ENCODE measurements at regions not wholly inside any gene's neighbourhood (a gene's known extent, or its start where the extent isn't known, plus 50 kb on each side); places are given as distances from the start of the nearest gene placed in this dataset.
"Not testable (repeated sequence)": the region's sequence is repeated elsewhere in the genome, so short reads cannot be mapped to it uniquely, and the experiment has no call there.

DNA sequence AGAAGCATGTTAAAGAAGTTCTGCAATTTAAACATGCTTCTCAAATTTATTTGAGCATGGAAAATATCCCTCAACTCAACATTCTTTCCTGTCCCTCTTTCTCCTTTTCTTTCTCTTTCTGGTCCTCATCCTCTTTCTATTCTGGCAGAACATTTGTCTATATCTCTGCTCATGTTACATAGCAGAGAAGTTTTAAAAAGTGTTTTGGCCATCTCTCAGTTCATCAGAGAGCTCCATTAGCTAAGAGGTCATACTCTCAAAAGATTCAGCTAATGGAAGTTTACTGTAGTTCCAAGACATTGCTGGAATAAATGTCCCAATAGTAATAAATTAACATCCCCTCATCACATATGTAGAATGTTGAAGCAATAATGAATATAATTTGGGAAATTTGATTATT lies 53.5 kb downstream of the XCL2 start:
- no peak for DNase-seq

GRCh38 chr1:168488138-168488537 lies 55.7 kb downstream of the XCL2 start:
- DNase-seq: no peak

GRCh38 chr1:168486820-168487219 lies 57.0 kb downstream of the XCL2 start:
- DNase-seq: not testable (repeated sequence)

DNA sequence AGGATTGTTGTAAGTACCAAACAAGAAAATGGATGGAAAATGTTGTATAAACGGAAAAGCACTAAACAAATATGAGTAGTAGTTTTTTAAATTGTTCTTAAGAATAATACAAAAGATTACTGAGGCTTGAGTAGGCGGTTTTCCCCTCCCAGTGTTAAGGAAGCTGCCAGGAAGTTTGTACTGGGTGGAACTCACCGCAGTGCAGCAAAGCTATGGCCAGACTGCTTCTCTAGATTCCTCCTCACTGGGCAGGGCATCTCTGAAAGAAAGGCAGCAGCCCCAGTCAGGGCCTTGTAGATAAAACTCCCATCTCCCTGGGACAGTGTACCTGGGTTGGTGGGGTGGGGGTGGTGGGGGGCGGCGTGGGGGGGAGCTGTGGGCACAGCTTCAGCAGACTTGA lies 58.7 kb downstream of the XCL2 start:
- DNase-seq: no peak

DNA sequence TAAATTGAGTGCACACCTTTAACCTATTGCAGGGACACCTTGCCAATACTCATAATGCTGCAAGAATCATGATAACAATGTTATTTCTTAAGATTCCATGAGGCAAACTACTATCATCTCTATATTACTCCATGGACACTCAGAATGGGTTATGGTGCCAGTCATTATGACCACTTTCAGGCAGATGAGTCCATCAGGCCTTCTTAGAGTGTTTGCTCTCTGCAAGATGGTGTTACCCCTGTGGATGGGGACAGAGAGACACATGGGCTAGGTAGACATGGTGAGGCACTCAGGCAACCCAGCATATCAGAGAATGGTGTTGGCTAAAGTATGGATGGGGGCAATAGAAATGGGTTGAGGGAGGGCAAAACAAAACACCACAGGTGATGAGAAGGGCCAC lies 59.7 kb downstream of the XCL2 start:
- DNase-seq: no peak

GRCh38 chr1:168483539-168483938 lies 60.3 kb downstream of the XCL2 start:
- DNase-seq: no peak

GRCh38 chr1:168482106-168482505 lies 61.7 kb downstream of the XCL2 start:
- DNase-seq: no peak

GRCh38 chr1:168481586-168481985 lies 62.2 kb downstream of the XCL2 start:
- no peak for DNase-seq

DNA sequence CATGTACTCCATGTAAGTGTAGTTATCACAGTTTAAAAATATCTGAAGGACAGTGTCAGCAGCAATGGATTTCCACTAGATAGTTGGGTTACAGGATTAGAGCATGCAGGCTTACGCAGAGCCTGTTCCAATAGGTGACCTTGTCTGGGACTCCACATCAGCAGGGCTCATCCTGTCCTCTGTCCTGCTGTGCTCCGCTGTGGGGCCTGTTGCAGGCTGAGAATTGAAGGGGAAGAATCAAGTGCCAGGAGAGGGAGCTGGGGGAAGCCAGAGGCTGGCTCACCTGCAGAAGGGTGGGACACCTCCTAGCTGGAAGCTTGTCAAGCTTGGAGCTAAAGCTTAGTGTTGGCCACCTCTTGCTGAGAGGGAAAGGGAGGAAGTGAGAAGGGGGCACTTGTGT lies 62.8 kb downstream of the XCL2 start:
- no peak for DNase-seq

GRCh38 chr1:168477792-168478191 lies 66.0 kb downstream of the XCL2 start:
- no peak for DNase-seq

GRCh38 chr1:168476588-168477385 lies 67.0 kb downstream of the XCL2 start:
- no peak for DNase-seq

- DNase-seq: no peak
Observed at GRCh38 chr1:168474322-168474721, 69.5 kb downstream of the XCL2 start.

DNA sequence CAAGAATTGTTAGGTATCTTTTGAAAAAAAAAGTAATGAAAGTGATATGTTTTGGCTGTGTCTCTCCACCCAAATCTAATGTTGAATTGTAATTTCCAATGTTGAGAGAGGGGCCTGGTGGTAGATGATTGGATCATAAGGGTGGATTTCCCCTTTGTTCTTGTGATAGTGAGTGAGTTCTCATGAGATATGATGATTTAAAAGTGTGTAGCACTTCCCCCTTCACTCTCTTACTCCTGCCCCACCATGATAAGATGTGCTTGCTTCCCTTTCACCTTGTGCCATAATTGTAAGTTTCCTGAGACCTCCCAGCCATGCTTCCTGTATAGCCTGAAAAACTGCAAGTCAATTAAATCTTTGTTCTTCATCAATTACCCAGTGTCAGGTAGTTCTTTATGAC lies 70.7 kb downstream of the XCL2 start:
- DNase-seq: no peak

DNA sequence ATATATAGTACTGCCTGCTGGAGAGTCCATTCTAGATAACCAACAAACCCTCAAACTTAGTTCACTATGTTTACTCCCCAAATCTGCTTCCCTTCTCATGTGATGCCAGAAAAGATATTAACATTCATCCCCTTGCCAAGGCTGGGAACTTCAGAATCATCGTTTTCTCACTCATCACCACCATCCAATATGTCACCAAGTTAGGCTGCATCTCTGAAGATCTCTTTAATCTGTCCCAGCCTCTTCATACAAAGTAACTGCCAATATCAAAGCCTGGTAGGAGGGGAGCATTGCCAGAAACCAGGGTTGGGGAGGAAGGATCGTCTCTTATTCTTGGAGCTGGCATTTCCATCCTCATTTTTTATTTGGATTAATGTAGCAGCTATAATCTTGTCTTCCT lies 71.6 kb downstream of the XCL2 start:
- no peak for DNase-seq

GRCh38 chr1:168470901-168471431 lies 72.8 kb downstream of the XCL2 start:
- no peak for DNase-seq

DNA sequence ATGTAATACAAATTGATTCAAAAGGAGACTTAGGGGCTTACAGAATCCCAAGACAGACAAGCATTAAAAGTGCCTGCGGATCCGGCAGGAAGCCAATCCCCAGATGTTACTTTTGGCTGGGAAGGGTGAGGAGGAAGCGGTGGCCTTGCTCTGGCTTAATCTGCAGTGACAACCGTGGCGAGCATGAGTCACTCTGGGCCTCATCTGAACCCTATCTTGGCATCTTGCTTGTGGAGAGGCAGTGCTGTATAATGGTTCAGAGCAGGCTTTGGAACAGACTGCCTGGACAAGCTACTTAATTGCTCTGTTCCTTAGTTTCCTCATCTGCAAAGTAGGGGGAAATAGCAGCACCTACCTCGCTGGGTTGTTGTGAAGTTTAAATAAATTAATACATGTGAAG lies 74.1 kb downstream of the XCL2 start:
- DNase-seq: peak; percentile 43

- no peak for DNase-seq
Observed at GRCh38 chr1:168468822-168469221, 75.0 kb downstream of the XCL2 start.

DNA sequence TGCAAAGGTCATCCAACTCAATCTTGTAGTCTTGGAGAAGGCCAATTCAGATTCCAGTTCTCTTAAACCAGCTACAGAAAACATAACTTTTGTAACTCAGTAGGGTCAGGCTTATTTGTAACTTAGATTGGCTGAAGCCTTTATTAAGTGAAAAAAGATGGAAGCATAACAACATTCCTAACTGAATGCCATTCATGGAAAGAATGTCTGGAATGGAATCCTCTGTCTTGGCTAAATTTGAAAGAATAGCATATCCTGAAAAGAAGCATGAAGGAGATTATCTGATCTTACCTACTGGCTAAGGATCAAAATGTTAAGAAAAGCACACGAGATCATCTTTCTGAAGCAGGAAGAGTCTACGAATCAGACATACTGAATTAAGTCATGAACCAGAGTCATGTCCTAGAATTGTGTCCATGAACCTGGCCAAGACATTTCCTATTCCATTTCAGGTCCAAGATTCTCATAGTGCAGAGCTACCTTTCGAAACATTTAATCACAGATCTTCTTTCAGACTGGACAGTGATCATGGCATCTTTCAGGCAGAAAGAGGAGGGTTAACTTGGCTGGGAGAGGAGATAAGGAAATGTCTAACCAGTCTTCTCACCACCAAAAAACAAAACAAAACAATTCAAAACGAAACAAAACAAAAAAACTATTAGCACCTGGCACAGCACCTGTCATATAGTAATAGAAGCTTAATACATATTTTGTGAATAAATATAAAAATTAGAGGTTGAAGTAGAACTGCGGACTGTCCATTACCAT lies 75.6 kb downstream of the XCL2 start:
- DNase-seq: no peak

DNA sequence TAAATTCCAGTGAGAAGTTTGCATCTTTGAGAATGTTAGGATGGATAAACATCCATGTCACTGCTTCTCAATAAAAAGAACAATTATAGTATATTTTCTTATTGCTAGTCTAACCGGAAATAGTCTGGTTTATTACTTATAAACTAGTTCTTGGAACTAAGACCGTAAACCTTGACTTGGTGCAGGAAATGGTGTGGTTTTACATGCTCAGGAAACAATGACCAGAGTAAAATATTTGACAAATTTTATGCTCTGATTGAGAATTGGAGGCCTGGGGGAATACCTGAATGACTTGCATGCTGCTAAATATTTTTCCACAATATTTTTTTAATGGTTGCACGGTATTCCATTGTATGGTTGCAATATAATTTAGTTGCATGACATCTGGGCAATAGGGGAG lies 76.3 kb downstream of the XCL2 start:
- DNase-seq: no peak

- no peak for DNase-seq
Observed at GRCh38 chr1:168466714-168467131, 77.1 kb downstream of the XCL2 start.

GRCh38 chr1:168466092-168466713 lies 77.6 kb downstream of the XCL2 start:
- peak; percentile 93 for DNase-seq

GRCh38 chr1:168461108-168461507 lies 82.7 kb downstream of the XCL2 start:
- not testable (repeated sequence) for DNase-seq

DNA sequence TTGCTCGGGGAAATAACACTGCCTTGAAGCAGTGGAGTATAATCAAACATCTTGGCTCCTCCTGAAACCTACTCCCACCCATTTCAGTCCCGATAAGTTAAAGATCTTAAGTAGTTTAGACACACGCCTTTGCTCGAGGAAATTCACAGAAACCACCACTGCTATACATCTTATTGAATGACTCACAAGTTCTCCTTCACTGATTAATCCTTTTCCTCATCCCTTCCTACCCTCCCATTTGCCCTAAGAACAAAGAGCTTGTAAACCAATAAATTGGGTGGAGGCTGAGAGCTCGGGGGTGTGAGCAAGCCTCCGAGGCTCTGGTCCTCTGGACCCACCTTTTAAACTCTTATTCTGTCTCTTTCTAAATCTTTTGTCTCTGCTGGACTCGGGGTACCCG lies 86.5 kb downstream of the XCL2 start:
- DNase-seq: not testable (repeated sequence)

- DNase-seq: no peak
Observed at GRCh38 chr1:168455764-168456163, 88.0 kb downstream of the XCL2 start.
